22Rv1 (cell line): ENCODE measurements at regions not wholly inside any gene's neighbourhood (a gene's known extent, or its start where the extent isn't known, plus 50 kb on each side); places are given as distances from the start of the nearest gene placed in this dataset.

Experiments used
- CTCF ChIP-seq: fragments of 450-650 bp; IDR thresholded peaks from 2 replicates; pipeline ENCODE4 v1.5.1; 2017; ENCODE audit warnings: mild to moderate bottlenecking
- ZFX ChIP-seq: fragments of 450-650 bp; IDR thresholded peaks from 2 replicates; pipeline ENCODE4 v1.6.1; 2017; ENCODE audit warnings: antibody characterized with exemption, borderline replicate concordance

DNA sequence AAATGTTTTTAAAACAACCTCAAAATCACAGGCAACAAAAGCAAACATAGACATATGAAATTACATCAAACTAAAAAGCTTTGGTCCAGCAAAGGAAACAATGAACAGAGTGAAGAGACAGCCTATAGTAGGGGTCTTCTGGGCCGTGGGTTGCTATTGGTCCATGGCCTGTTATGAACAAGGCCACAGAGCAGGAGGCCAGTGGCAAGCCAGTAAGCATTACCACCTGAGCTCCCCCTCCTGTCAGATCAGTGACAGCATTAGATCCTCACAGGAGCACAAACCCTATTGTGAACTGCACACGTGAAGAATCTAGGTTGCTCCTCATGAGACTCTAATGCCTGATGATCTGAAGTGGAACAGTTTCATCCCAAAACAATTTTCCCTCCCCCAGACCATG, 174.0 kb downstream of the DIO2 start:
- TF ChIP-seq CTCF: no peak
- TF ChIP-seq ZFX: no peak
